ENCODE measurements at regions not wholly inside any gene's neighbourhood (a gene's known extent, or its start where the extent isn't known, plus 50 kb on each side); places are given as distances from the start of the nearest gene placed in this dataset.

GRCh38 chrX:128106630-128107029 lies 54.4 kb upstream of the ACTRT1 start:
- Histone ChIP-seq H3K27me3 (no peaks in the 10 kb centered on the region), H3K4me1 (no peaks in the 10 kb centered on the region), H3K4me3 (no peak overlapping the region), H3K27ac (no peak overlapping the region), H3K36me3 (no peaks in the 10 kb centered on the region), H3K9me3 (peaks cover 0 to 3% (median 0%) of the 10 kb centered on the region in 3 donors)
- intact Hi-C loops (cut with DNase I; ENCODE audit: low total_unique reads) = no loop called here
- no peak for TF ChIP-seq CTCF (IDR thresholded peaks at IDR 0.05)
- no peak for DNase-seq

GRCh38 chrX:128105659-128106058 lies 53.5 kb upstream of the ACTRT1 start:
- intact Hi-C loops (cut with DNase I; ENCODE audit: low total_unique reads) = no loop called here
- H3K4me3 ChIP-seq = no peak overlapping the region
- DNase-seq = no peak
- TF ChIP-seq CTCF (IDR thresholded peaks at IDR 0.05) = no peak
- H3K9me3 ChIP-seq = peaks cover 0 to 3% (median 0%) of the 10 kb centered on the region in 3 donors
- no peaks in the 10 kb centered on the region for H3K27me3 ChIP-seq
- no peak overlapping the region for H3K27ac ChIP-seq
- H3K4me1 ChIP-seq = no peaks in the 10 kb centered on the region
- no peaks in the 10 kb centered on the region for H3K36me3 ChIP-seq

Data from tibial artery (tissue), 4 donors.